Thyroid gland (tissue), 4 donors: ENCODE measurements at regions not wholly inside any gene's neighbourhood (a gene's known extent, or its start where the extent isn't known, plus 50 kb on each side); places are given as distances from the start of the nearest gene placed in this dataset.
"Not testable (repeated sequence)": the region's sequence is repeated elsewhere in the genome, so short reads cannot be mapped to it uniquely, and the experiment has no call there.

Experiments
- DNase-seq, 2 donors: peaks; one replicate each; pipeline ENCODE4 v3.0.0-alpha.2; 2019
- H3K27ac ChIP-seq, 3 donors: fragments of 200-600 bp; sonication (generic); 1 replicate in 2 of 3; 2 replicates in 1 of 3; pipeline ENCODE4 v1.5.1; 2016 to 2019; ENCODE audit warnings: mild to moderate bottlenecking in 1 of 3, moderate library complexity in 1 of 3
- H3K27me3 ChIP-seq: fragments of 200-600 bp; sonication (generic); one replicate; pipeline ENCODE4 v1.5.1; 2019
- H3K36me3 ChIP-seq, 2 donors: fragments of 200-600 bp; sonication (generic); one replicate each; pipeline ENCODE4 v1.5.1; 2016 to 2019
- H3K4me1 ChIP-seq, 2 donors: fragments of 200-600 bp; sonication (generic); one replicate each; pipeline ENCODE4 v1.5.1; 2017 to 2019
- H3K4me3 ChIP-seq, 3 donors: fragments of 200-600 bp; sonication (generic); replicated peaks in 1 of 3; 1 replicate in 2 of 3; 2 replicates in 1 of 3; pipeline ENCODE4 v1.5.1; 2016; ENCODE audit warnings: mild to moderate bottlenecking in 1 of 3
- H3K9me3 ChIP-seq: fragments of 200-600 bp; sonication (generic); one replicate; pipeline ENCODE4 v1.5.1; 2017
- CTCF ChIP-seq, 6 experiments: fragments of 200-600 bp in 3 of 6; fragments of 450-650 bp in 3 of 6; sonication (generic) in 3 of 6; IDR thresholded peaks; one replicate each; pipeline ENCODE4 v1.5.1; 2016 to 2019; ENCODE audit warnings: antibody characterized with exemption in 6 of 6, mild to moderate bottlenecking in 2 of 6, inconsistent platforms in 1 of 6, moderate library complexity in 1 of 6
- POLR2A ChIP-seq, 2 donors: fragments of 450-650 bp; IDR thresholded peaks; one replicate each; pipeline ENCODE4 v1.6.1; 2017; ENCODE audit warnings: antibody characterized with exemption in 2 of 2, mild to moderate bottlenecking in 2 of 2, moderate library complexity in 1 of 2
- WGBS, 2 donors: methylation state at CpG; one replicate each; pipeline ENCODE4 v1.1.5; 2017; 5-methylcytosine and 5-hydroxymethylcytosine counted together
- intact Hi-C: fragments of 100-400 bp; cut with DNase I; formaldehyde crosslinking; loops from one replicate; pipeline ENCODE4 v1.15.1; 2023

GRCh38 chr4:29113960-29114359, 1606.2 kb upstream of the PCDH7 start:
- Histone ChIP-seq H3K36me3 (no peaks in the 10 kb centered on the region), H3K27me3 (no peaks in the 10 kb centered on the region), H3K27ac (no peak overlapping the region), H3K9me3 (no peaks in the 10 kb centered on the region), H3K4me1 (no peaks in the 10 kb centered on the region), H3K4me3 (no peak overlapping the region)
- 70 to 76% methylated on average over 3 of the region's 3 CpGs for WGBS, 2 donors
- intact Hi-C loops = no loop called here
- no peak for DNase-seq
- TF ChIP-seq POLR2A (IDR thresholded peaks at IDR 0.05) (no peak), CTCF (IDR thresholded peaks at IDR 0.05) (no peak)

- intact Hi-C loops, DNase-seq, H3K27me3 ChIP-seq, H3K4me3 ChIP-seq, H3K27ac ChIP-seq, H3K9me3 ChIP-seq, H3K36me3 ChIP-seq, H3K4me1 ChIP-seq: not testable (repeated sequence)
- WGBS, 2 donors = 93 to 100% methylated on average over 14 to 21 of the region's 38 CpGs
These were observed 1602.9 kb upstream of the PCDH7 start for GRCh38 chr4:29117231-29117722.

- no peak for DNase-seq
- no peak for TF ChIP-seq CTCF (IDR thresholded peaks at IDR 0.05)
- no peak for TF ChIP-seq POLR2A (IDR thresholded peaks at IDR 0.05)
- no peak overlapping the region for H3K4me3 ChIP-seq
- 67 to 71% methylated on average over 4 of the region's 4 CpGs for WGBS, 2 donors
- H3K36me3 ChIP-seq = no peaks in the 10 kb centered on the region
- no peaks in the 10 kb centered on the region for H3K27me3 ChIP-seq
- H3K4me1 ChIP-seq = no peaks in the 10 kb centered on the region
- intact Hi-C loops = no loop called here
- no peaks in the 10 kb centered on the region for H3K9me3 ChIP-seq
- no peak overlapping the region for H3K27ac ChIP-seq
These were observed 1598.6 kb upstream of the PCDH7 start for GRCh38 chr4:29121586-29121985.

- no peaks in the 10 kb centered on the region for H3K4me1 ChIP-seq
- no peak for DNase-seq
- H3K9me3 ChIP-seq = no peaks in the 10 kb centered on the region
- H3K4me3 ChIP-seq = no peak overlapping the region
- no peak for TF ChIP-seq POLR2A (IDR thresholded peaks at IDR 0.05)
- TF ChIP-seq CTCF (IDR thresholded peaks at IDR 0.05) = no peak
- H3K27ac ChIP-seq = no peak overlapping the region
- WGBS, 2 donors = 94% methylated on average over 1 of the region's 1 CpG
- intact Hi-C loops = no loop called here
- H3K27me3 ChIP-seq = no peaks in the 10 kb centered on the region
- no peaks in the 10 kb centered on the region for H3K36me3 ChIP-seq
These were observed 1591.4 kb upstream of the PCDH7 start for GRCh38 chr4:29128810-29129209.

- Histone ChIP-seq H3K27ac (no peak overlapping the region), H3K4me1 (no peaks in the 10 kb centered on the region), H3K36me3 (no peaks in the 10 kb centered on the region), H3K4me3 (no peak overlapping the region), H3K9me3 (no peaks in the 10 kb centered on the region), H3K27me3 (no peaks in the 10 kb centered on the region)
- TF ChIP-seq CTCF (IDR thresholded peaks at IDR 0.05) (no peak), POLR2A (IDR thresholded peaks at IDR 0.05) (no peak)
- WGBS, 2 donors = 87 to 91% methylated on average over 2 of the region's 2 CpGs
- intact Hi-C loops = no loop called here
- DNase-seq = no peak
These were observed 1588.9 kb upstream of the PCDH7 start for GRCh38 chr4:29131304-29131703.

- intact Hi-C loops = no loop called here
- no peak for TF ChIP-seq CTCF (IDR thresholded peaks at IDR 0.05)
- no peak for TF ChIP-seq POLR2A (IDR thresholded peaks at IDR 0.05)
- Histone ChIP-seq H3K4me3 (no peak overlapping the region), H3K27ac (no peak overlapping the region), H3K4me1 (no peaks in the 10 kb centered on the region), H3K36me3 (no peaks in the 10 kb centered on the region), H3K9me3 (no peaks in the 10 kb centered on the region), H3K27me3 (no peaks in the 10 kb centered on the region)
- 31 to 34% methylated on average over 2 of the region's 2 CpGs for WGBS, 2 donors
- no peak for DNase-seq
These were observed 1577.5 kb upstream of the PCDH7 start for GRCh38 chr4:29142708-29143107.
